SKM-1 (cell line): ENCODE measurements at regions not wholly inside any gene's neighbourhood (a gene's known extent, or its start where the extent isn't known, plus 50 kb on each side); places are given as distances from the start of the nearest gene placed in this dataset.
"Not testable (repeated sequence)": the region's sequence is repeated elsewhere in the genome, so short reads cannot be mapped to it uniquely, and the experiment has no call there.

Source experiments
- DNase-seq: peaks from one replicate; lab custom pipeline; 2025; ENCODE audit not compliant: unreplicated experiment; lab: John Stamatoyannopoulos, UW

DNA sequence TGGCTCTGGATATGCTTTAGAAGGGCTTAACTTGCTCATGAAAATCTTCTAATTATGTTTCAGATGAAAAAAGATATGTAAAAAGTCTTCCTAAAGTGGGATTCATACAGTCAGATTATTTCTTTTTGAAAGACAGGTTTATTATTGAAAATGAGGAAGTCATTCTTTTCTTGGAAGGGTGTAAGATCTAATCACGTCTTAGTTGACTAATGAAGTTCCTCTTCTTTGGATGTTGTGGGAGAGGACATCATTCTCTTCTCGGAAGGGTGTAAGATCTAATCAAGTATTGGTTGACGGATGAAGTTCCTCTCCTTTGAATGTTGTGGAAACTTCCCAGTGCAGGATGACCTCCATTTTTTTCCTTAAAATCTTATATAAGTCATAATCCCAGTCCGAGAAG is 74.9 kb downstream of the ALG10 start:
- no peak for DNase-seq

- DNase-seq = no peak
Measured at GRCh38 chr12:34105392-34105933, 83.2 kb downstream of the ALG10 start.

GRCh38 chr12:34106172-34106571 is 83.9 kb downstream of the ALG10 start:
- no peak for DNase-seq

GRCh38 chr12:34107016-34107415 is 84.7 kb downstream of the ALG10 start:
- no peak for DNase-seq

DNA sequence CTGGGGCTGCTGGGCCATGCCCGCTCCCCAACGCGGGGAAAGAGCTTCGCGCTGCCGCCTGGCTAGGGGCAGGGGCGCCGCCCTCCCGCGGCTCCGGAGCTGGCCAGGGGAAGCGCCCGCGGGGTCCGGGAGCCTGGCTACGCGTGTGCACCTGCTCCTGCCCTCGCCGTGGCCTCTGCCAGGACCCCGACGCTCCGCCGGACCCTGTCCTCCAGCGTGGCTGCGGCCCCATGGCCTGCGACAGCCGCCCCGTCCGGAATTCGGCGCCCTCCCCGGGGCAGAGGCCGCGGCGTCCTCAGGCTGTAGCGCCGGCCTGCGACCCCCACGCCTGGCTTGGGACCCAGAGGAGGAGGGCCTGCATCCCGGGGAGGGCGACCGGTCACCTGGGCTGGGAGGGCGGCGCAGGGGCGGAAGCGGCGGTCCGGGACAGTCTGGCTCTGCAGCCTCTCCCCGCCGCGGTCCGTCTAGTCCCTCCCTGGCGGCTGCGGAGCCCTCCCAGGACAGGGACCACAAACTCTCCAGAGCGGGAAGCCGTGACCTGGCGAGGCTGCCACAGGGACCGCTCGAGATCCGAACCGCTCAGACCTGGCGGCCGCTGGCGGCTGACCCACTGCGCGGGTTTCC is 85.6 kb downstream of the ALG10 start:
- no peak for DNase-seq

DNA sequence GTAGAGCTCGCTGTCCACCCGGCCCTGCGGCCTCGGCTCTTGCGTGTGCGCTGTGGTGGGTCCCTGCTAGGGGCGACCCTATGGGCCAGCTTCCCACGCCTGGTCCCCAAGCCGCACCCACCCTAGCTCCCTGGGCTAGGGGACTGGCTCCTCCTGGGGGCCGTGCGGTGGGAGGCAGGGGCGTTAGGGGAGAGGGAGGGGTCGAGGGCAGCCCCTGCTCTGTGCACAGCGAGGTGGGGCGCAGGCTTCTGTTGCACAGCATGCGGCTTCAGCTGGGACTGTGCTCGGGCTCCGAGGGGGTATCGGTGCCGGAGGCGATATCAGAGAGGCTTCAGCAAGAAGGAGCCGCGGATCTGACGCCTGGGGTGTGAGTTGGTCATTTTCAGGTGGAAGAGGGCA is 86.1 kb downstream of the ALG10 start:
- DNase-seq = no peak

- DNase-seq = no peak
Measured at GRCh38 chr12:34108967-34109366, 86.7 kb downstream of the ALG10 start.

DNA sequence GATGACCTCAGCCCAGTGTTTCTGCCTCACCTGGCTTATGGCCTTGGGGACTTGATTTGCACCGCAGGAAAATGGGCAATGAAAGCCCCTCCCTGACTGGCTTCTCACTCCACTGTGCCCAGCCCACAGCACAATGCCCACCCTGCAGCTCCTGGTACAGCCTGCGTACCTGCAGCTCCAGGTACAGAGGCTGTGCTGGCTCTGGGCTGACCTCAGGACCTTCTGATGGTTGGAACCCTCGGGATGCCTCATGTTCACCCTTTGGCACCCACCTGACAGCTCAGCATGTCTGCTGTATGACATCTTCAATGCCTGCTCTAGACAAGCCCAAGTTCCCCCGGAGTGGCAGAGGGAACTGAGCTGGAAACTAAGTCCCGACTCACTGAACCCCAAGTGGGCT is 87.1 kb downstream of the ALG10 start:
- DNase-seq = no peak

DNA sequence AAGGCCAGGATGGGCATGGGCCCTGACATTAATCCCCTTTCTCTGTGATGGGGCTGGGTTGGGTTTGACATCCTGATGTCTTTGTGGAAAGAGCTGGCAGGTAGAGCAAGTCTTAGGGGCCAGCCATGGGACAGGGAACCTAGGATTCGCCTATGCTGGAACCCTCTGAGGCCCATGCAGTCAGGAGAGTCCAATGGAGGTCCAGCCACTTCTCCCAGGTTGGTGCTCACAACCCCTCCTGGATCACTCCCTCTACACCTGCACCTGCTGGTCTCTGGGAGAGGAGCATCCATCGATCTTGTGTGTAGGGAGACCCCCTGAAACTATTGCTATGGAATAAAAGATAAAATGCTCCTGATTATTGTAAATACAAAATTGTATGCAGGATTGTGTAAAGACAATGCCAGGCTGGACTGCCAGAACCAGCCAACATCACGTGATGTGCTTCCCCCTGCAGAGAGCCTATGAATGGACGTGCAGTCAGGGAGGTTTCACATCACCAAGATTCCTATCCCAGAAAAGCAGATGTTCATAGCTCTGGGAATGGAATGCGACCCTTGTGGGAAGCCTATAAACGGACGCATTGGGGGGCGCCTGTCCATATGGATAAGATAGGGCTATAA is 87.7 kb downstream of the ALG10 start:
- DNase-seq = not testable (repeated sequence)

- DNase-seq = no peak
Measured at GRCh38 chr12:34119366-34119765, 97.1 kb downstream of the ALG10 start.

DNA sequence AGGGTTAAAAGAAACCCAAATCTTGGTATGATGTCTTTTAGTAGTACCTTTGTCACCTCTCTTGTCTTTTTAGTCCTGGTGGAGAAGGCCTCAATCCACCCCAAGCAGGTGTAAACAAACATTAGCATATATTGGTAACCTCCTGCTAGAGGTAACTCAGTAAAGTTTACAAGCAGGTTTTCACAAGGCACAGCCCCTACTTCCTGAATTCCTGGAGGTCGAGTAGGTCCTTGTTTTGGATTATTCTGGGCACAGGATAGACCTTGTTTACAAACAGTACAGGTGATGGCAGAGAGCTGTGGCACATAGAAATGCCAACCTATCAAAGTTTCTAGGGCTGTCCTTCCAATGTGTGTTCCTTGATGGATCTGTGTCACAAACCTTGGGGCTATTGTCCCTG is 99.1 kb downstream of the ALG10 start:
- no peak for DNase-seq

GRCh38 chr12:34123092-34123491 is 100.8 kb downstream of the ALG10 start:
- not testable (repeated sequence) for DNase-seq

DNA sequence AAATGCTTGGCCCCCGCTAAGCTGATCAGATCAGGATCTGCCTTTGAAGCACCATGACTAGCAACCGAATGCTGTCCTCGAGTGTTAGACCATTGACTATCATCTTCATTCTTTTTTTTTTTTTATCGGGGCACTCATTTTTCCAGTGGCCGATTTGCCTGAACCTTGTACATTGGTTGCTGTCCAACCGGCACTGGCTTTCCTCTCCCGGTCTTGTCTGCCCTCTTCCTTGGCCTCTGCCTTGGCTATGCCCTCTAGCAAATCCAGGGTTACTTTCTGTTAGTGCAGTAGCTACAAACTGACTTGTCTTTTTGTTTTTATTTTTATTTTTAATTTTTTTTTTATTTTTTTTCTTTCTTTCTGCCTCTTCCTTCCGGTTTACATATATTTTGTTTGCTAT is 102.3 kb downstream of the ALG10 start:
- DNase-seq = no peak

DNA sequence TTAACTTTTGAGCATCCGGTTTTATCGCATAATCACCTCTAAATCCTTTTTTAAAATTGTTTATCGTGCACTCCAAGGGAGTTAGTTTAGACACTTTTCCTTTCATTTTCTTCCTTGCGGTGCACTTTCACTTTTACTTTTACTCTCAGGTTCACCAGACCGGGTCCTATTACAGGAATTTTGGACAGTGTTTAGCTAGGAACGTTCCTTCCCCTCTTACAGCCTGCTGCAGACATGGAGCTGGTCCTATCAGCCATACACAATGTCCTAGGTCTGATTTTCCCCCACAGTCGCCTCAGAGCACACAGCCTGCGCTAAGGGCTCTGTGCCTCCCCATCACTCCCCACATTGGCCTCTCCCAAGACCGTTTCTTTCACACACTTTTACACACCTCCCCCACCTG is 103.9 kb downstream of the ALG10 start:
- DNase-seq = no peak

DNA sequence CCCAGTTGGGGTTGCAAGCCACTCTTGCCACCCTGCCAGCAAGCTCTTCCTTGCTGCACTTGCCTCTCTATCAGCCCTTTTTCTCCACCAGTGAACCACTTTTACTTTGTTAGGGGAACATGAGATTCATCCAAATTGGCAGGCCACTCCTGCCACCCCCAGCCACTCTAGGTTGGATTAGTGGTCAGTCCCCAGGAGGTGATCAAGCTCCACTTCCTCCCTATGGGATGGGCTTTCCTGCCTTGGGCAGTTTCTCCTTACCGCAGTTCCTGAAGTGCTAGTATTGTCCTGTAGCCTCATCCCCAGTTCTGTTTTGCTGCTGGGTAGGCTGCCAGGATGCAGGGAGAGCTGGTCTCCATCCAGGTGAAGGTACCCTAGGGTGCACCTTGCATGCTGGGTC is 104.5 kb downstream of the ALG10 start:
- no peak for DNase-seq

DNA sequence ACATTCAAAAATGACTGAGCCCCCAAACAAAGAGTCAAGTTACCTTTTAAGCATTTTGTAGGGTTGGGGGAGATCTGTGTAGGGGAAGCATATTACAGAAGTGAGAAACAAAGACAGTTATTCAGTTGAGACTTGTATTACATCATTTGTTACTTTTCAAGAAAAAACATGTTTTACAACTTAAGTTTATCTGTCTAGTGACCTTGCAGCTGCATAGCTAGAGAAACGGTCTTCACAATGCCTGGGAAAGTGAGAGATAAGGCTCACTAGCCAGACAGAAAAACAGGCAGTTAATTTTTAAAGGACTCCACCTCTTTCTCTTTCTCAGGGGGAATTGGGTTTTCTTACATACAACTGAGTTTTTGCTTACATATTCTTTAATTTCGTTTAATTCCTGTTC is 105.1 kb downstream of the ALG10 start:
- DNase-seq = not testable (repeated sequence)

DNA sequence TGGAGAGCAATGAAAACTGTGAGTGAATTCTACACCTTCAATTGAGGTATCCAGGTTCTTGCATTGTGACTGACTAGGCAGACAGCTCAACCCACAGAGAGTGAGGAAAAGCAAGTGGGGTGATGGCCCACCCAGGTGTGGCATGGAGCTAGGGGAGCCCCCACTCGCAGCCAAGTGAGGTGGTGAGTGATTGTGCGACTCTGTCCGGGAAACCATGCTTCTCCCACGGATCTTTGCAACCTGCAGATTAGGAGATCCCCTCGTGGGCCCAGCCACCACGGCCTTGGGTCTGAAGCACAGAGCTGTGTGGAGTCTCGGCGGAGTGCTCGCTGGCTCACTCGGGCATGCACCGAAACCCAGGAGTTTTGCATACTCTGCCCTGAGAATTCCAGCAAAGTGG is 120.1 kb downstream of the ALG10 start:
- DNase-seq = no peak

DNA sequence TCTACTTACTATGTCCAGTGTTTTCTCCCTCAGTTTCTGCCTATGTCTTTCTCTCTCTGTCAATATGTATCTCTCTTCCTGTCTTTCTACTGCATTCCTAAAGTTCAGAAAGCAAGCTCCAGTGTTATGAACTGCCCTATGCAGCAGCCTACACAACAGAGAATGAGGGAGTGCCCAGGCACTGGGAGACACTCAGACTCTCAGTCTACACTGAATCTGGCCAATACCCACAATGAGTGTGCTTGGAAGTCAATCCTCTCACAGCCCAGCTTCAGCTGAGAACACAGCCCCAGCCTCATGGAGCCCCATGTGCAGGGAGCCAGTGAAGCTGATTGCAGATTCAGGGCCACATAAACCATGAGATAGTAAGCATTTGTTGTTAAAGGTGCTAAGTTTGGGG is 128.7 kb downstream of the ALG10 start:
- DNase-seq = no peak

DNA sequence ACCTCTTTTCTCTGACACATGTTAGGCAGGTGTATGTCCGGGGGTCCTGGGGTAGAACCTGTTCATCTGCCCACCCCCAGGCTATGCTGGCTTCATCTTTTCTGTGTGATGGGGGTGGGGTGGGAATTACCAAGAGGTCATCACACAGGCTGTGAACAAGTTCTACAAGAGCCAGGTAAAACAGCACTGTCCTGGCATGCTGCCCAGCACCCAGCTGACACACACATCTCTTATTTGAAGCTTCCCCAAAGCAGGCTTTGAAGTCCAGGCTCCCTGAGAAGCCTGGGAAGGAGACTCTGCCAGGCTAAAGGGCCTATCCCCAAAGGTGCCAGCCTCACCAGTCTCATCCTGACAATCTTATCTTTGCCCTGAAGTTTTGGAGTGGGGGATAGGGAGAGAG is 141.1 kb downstream of the ALG10 start:
- no peak for DNase-seq

DNA sequence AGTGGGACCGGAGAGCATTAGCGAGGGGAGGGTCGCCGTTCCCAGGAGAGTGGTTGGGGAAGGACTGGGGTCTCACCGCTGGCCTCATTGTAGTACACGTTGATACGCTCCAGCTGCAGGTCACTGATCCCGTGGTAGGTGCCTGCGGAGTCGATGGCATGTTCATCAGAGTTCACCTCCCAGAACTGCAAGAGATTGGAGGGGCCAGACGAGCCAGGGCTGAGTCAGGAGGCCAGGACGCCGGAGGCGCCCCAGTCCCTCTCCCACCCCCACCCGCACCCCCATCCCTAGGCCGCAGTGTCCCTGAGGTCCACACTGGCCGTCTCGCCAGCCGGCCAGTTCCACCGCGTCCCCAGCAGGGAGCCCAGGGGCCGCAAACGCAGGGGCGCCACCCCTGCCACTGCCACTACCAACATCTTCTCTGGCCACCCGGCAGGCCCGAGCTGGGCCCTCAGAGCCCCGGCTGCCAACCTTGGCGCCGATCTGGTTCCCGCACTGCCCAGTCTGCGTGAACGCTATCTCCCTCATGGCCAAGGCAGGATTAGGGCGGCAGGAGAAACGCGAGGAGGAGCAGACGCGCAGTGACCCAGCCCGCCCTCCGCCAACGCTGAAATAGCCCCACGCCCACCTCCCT is 144.2 kb downstream of the ALG10 start:
- no peak for DNase-seq

DNA sequence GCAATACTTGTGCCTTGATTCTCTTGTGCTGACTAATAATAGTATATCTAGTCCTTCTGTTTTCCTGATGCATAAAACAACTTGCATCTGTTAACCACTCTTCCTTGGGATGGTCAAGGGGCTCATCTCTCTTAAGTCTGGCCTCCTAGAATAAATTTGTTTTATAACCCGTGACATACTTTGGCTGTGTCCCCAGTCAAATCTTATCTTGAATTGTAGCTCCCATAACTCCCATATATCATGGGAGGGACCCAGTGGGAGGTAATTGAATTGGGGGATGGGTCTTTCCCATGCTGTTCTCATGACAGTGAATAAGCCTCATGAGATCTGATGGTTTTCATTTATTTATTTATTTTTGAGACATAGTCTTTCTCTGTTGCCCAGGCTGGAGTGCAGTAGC is 146.2 kb downstream of the ALG10 start:
- DNase-seq = not testable (repeated sequence)

DNA sequence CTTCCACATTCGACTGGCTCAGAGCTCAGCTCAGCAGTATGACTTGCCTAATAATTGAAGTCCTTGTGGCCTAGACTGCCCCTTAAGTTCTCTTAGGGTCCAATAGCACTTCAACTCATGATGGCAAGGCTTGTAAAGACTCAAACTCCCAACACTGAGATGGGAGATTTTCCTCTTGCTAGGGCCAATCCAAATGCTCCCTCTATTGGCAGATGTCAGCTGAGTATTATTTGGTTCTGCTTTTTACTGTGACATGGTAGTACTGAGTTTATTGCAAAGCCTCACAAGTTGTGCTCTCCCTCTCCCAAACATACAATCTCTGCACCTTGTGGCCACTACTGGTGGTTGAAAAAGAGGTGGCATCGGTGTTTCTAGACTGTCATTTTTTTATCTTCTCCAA is 164.2 kb downstream of the ALG10 start:
- no peak for DNase-seq
